AG10803 (cell line): ENCODE measurements at regions not wholly inside any gene's neighbourhood (a gene's known extent, or its start where the extent isn't known, plus 50 kb on each side); places are given as distances from the start of the nearest gene placed in this dataset.

Source experiments
- DNase-seq: peaks from one replicate; pipeline ENCODE4 v3.0.0; 2010; ENCODE audit warnings: low read depth
- H3K4me3 ChIP-seq: 2 replicates; pipeline ENCODE4 v1.5.1; 2011; ENCODE audit warnings: mild to moderate bottlenecking, low read length, control low read depth
- TF ChIP-seq, protein P1 (sequence below): conservative IDR thresholded peaks from 2 replicates; pipeline ENCODE4 v1.5.1; 2011; ENCODE audit warnings: mild to moderate bottlenecking, low read length, control low read depth, inconsistent platforms

DNA sequence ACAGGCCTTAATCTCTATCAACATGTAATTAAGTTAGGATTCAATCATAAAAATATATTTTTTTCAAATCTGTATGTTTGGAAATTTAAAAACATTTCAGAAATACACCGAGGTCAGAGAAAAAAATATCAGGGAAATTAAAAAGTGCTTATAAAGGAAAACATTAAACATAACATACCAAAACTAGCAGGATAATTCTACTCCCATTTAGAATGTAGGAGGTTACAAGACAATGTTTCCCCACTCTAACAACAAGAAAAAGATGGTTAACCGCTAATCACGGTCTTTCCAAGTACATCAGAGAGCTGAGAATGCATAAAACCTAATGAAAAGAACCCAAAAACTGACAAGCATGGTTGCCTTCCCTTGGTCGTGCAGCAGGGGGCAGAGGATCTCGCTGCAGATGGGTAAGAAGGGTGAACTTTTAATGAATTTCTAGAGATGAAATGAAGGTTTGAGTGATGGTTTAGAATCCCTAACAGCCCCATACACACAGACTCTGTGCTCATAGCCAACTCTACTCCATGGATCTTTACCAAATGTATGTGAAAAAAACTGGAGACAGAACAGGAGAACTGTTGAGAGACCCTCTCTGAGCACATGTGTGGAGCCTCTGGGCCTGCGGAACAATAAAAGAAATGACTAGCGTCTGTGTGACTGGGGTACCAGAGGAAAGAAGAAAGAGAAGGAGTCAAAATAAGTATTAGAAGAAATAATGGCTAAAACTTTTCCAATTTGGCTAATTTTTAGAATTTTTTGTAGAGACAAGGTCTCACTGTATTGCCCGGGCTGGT lies 51.3 kb upstream of the LSM14A start:
- DNase-seq, result peak; percentile 50
- H3K4me3 ChIP-seq, result no peak overlapping the region
- TF ChIP-seq, protein P1, sequence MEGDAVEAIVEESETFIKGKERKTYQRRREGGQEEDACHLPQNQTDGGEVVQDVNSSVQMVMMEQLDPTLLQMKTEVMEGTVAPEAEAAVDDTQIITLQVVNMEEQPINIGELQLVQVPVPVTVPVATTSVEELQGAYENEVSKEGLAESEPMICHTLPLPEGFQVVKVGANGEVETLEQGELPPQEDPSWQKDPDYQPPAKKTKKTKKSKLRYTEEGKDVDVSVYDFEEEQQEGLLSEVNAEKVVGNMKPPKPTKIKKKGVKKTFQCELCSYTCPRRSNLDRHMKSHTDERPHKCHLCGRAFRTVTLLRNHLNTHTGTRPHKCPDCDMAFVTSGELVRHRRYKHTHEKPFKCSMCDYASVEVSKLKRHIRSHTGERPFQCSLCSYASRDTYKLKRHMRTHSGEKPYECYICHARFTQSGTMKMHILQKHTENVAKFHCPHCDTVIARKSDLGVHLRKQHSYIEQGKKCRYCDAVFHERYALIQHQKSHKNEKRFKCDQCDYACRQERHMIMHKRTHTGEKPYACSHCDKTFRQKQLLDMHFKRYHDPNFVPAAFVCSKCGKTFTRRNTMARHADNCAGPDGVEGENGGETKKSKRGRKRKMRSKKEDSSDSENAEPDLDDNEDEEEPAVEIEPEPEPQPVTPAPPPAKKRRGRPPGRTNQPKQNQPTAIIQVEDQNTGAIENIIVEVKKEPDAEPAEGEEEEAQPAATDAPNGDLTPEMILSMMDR, result peak; percentile 88
